ENCODE measurements at regions not wholly inside any gene's neighbourhood (a gene's known extent, or its start where the extent isn't known, plus 50 kb on each side); places are given as distances from the start of the nearest gene placed in this dataset.
"Not testable (repeated sequence)": the region's sequence is repeated elsewhere in the genome, so short reads cannot be mapped to it uniquely, and the experiment has no call there.

DNA sequence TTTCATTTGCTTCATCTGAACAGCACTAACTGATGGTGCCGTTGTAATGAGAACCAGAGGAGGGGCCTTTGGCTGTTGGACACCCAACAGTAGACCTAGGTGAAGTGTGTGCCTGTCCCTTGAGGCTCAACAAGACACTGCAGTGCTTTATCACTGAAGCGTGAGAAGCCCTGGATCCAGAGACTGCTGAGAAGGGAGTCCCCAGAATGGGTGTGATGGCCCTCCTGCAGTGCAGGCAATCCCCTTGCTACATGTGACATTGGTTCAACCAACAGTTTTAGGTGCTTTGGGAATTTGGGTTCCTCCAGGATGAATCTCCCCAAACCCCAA is 125.6 kb downstream of the BRD1 start:
- no peaks in the 10 kb centered on the region for H3K4me1 ChIP-seq
- intact Hi-C loops (cut with DNase I; ENCODE audit: low total_unique reads), result no loop called here
- peaks cover 0 to 59% (median 39%) of the 10 kb centered on the region in 3 donors for H3K27me3 ChIP-seq
- 79 to 89% (median 81%) methylated on average over 2 of the region's 2 CpGs for WGBS, 5 donors
- no peak overlapping the region for H3K4me3 ChIP-seq
- no peaks in the 10 kb centered on the region for H3K36me3 ChIP-seq
- TF ChIP-seq POLR2A (IDR thresholded peaks at IDR 0.05) (no peak), POLR2AphosphoS5 (IDR thresholded peaks at IDR 0.05) (no peak), EP300 (IDR thresholded peaks at IDR 0.05) (no peak)
- TF ChIP-seq, protein P1, sequence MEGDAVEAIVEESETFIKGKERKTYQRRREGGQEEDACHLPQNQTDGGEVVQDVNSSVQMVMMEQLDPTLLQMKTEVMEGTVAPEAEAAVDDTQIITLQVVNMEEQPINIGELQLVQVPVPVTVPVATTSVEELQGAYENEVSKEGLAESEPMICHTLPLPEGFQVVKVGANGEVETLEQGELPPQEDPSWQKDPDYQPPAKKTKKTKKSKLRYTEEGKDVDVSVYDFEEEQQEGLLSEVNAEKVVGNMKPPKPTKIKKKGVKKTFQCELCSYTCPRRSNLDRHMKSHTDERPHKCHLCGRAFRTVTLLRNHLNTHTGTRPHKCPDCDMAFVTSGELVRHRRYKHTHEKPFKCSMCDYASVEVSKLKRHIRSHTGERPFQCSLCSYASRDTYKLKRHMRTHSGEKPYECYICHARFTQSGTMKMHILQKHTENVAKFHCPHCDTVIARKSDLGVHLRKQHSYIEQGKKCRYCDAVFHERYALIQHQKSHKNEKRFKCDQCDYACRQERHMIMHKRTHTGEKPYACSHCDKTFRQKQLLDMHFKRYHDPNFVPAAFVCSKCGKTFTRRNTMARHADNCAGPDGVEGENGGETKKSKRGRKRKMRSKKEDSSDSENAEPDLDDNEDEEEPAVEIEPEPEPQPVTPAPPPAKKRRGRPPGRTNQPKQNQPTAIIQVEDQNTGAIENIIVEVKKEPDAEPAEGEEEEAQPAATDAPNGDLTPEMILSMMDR (IDR thresholded peaks at IDR 0.05), result no peak
- DNase-seq, result no peak
- no peak overlapping the region for H3K27ac ChIP-seq
- H3K9me3 ChIP-seq, result peaks cover 0 to 26% (median 19%) of the 10 kb centered on the region in 4 donors

DNA sequence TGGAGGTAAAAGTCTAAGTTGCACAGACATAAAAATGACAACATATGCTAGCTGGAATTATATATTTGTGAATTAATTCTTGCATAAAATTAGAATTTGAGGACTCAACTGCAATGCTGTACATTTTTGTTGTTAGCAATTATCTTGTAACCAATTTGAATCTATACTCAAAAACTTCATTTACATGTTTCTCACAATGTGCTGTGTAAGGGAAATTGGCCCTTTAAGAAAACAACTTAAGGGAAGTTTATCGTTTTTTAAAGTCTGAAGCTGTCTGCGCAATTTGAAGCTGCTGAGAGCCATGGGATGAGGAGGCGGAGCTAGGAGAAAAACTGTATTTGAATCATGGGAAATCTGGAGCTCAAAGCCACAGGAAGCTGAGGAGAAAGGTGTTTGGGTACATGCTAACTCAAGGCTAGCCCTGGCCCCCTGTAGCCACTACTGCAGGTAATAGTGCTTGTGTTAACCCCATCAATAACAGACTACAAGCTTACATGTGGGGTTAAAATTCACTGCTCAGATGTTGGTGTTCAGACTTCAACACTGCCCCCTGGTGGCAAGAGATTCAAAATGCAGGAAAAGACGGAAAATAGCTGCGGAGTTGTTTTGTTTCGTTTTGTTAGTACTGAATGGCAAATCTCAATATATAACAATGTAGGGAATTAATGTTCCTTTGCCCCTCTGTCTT is 126.1 kb downstream of the BRD1 start:
- Histone ChIP-seq H3K36me3 (no peaks in the 10 kb centered on the region), H3K4me1 (no peaks in the 10 kb centered on the region), H3K4me3 (no peak overlapping the region), H3K9me3 (peaks cover 0 to 29% (median 24%) of the 10 kb centered on the region in 4 donors), H3K27ac (no peak overlapping the region), H3K27me3 (peaks cover 0 to 54% (median 39%) of the 10 kb centered on the region in 3 donors)
- intact Hi-C loops (cut with DNase I; ENCODE audit: low total_unique reads), result no loop called here
- no peak for DNase-seq
- 71 to 81% (median 77%) methylated on average over 6 of the region's 6 CpGs for WGBS, 5 donors
- TF ChIP-seq POLR2A (IDR thresholded peaks at IDR 0.05), result no peak
- TF ChIP-seq, protein P1 (IDR thresholded peaks at IDR 0.05), result peak in 1 of 7 experiments; percentile 26

DNA sequence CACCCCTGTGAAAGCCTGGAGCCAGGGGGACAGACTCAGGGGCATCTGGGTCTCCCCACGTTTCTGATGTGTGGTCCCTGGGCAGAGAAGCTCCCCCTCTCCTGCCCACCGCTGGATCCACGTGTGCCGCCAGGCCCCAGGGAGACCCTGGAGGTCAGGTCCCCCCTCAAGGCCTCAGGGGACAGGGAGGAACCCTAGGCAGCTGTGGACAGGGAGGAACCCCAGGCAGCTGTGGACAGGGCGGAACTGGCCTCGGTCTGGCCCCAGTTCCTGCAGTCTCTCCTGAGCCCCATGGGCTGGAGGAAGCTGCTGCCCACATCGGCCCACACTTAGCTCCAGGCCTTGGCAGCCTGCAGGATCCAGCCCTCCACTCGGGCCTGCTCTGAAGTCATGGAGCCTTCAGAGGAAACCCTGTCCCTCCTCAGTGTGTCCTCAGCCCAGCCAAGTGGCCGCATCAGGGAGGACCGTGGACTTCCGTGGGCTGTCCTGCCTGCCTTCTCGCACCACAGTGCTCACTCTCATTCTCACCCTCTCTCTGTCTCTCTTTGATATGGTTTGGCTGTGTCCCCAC is 127.7 kb downstream of the BRD1 start:
- intact Hi-C loops (cut with DNase I; ENCODE audit: low total_unique reads), result no loop called here
- WGBS, 5 donors, result 84 to 90% (median 88%) methylated on average over 7 to 12 of the region's 12 CpGs
- DNase-seq, result no peak
- Histone ChIP-seq H3K36me3 (no peaks in the 10 kb centered on the region), H3K9me3 (peaks cover 0 to 29% (median 26%) of the 10 kb centered on the region in 4 donors), H3K27me3 (peaks cover 0 to 43% (median 29%) of the 10 kb centered on the region in 3 donors), H3K27ac (no peak overlapping the region), H3K4me1 (no peaks in the 10 kb centered on the region), H3K4me3 (no peak overlapping the region)
- TF ChIP-seq POLR2AphosphoS5 (IDR thresholded peaks at IDR 0.05) (no peak), POLR2A (IDR thresholded peaks at IDR 0.05) (no peak), EP300 (IDR thresholded peaks at IDR 0.05) (no peak)
- TF ChIP-seq, protein P1 (IDR thresholded peaks at IDR 0.05), result no peak

DNA sequence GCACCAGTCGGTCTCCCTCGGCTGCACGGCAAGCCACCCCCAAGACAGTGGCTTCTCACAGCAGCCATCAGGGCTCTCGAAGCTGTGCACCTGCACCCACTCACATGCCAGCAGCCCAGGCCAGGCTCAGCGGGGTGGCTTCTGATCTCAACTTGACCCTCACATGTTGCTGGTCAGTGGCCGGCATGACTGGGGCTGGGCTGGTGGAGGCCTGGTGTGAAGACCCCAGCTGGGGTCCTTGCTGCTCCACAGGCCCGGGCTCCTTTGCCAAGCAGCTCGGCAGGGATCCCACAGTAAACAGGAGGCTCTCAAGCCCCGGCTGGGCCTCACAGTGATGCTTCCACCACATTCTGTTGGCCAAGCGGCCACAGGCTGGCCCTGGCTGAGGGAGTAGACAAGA is 128.2 kb downstream of the BRD1 start:
- Histone ChIP-seq H3K4me3 (no peak overlapping the region), H3K9me3 (peaks cover 0 to 29% (median 26%) of the 10 kb centered on the region in 4 donors), H3K36me3 (no peaks in the 10 kb centered on the region), H3K27ac (no peak overlapping the region), H3K27me3 (peaks cover 0 to 41% (median 24%) of the 10 kb centered on the region in 3 donors), H3K4me1 (no peaks in the 10 kb centered on the region)
- no peak for DNase-seq
- intact Hi-C loops (cut with DNase I; ENCODE audit: low total_unique reads), result no loop called here
- TF ChIP-seq POLR2A (IDR thresholded peaks at IDR 0.05) (no peak), EP300 (IDR thresholded peaks at IDR 0.05) (no peak), POLR2AphosphoS5 (IDR thresholded peaks at IDR 0.05) (no peak)
- TF ChIP-seq, protein P1 (IDR thresholded peaks at IDR 0.05), result no peak
- WGBS, 5 donors, result 63 to 73% (median 67%) methylated on average over 6 to 10 of the region's 10 CpGs

DNA sequence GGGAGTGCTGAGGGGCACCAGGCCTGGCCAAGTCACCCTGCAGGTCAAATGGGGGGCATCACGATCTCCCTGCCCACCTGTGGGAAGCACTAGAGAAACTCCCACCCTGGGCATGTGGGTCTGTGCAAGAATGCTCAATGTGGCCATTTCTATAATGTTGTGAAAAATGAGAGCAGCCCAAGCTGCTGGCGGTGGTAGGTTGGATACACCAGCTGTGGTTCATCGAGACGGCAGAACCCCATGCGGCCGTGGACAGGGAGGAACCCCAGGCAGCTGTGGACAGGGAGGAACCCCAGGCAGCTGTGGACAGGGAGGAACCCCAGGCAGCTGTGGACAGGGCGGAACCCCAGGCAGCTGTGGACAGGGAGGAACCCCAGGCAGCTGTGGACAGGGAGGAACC is 129.1 kb downstream of the BRD1 start:
- peaks cover 0 to 29% (median 26%) of the 10 kb centered on the region in 4 donors for H3K9me3 ChIP-seq
- H3K4me3 ChIP-seq; H3K4me1 ChIP-seq; H3K36me3 ChIP-seq; H3K27ac ChIP-seq; DNase-seq; intact Hi-C loops (cut with DNase I; ENCODE audit: low total_unique reads): not testable (repeated sequence)
- 78 to 89% (median 87%) methylated on average over 7 of the region's 7 CpGs for WGBS, 5 donors
- H3K27me3 ChIP-seq, result peaks cover 0 to 40% (median 15%) of the 10 kb centered on the region in 3 donors
